ENCODE measurements at regions not wholly inside any gene's neighbourhood (a gene's known extent, or its start where the extent isn't known, plus 50 kb on each side); places are given as distances from the start of the nearest gene placed in this dataset.

DNA sequence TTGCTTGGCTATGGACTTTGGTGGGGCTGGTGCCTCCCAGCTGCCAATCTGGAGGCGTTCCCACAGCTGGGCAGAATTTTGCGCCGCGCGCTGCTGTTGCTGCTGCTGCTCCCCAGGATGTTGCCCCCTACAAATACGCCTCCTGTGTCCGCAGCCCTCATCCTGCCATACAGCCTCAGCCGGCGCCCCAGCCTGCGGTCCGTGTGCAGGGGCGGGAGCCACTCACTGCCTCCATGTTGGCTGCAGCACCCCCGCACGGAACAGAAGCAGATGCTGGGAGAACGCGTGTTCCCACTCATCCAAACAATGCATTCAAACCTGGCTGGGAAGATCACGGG lies 197.7 kb upstream of the MCTP2 start:
- TF ChIP-seq EZH2 (IDR thresholded peaks at IDR 0.05; ENCODE audit: insufficient read depth, poor library complexity, severe bottlenecking) (no peak), EZH2phosphoT487 (IDR thresholded peaks at IDR 0.05; ENCODE audit: insufficient read depth, low read depth) (no peak)
